ENCODE measurements at regions not wholly inside any gene's neighbourhood (a gene's known extent, or its start where the extent isn't known, plus 50 kb on each side); places are given as distances from the start of the nearest gene placed in this dataset.
"Not testable (repeated sequence)": the region's sequence is repeated elsewhere in the genome, so short reads cannot be mapped to it uniquely, and the experiment has no call there.

DNA sequence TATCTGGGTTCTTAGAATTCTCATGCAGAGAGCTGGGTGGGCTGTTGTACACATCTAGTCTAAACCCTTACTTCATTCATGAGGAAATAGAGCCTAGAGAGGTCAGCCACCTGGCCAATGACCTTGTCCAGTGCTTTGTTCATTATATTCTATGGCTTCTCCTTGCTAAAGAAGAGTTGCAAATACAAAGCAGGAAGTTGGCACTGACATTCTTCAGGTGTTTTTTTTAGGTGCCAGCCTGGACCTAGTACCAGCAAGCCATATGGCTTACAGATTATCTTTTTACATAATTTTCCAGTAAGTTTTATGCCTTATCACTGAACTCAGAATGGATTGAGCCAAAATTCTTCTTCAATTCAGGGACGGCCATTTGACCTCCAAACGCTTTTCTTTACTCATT is 54.7 kb upstream of the PGM2 start:
- DNase-seq, result no peak

- DNase-seq, result no peak
Measured at GRCh38 chr4:37770016-37770415, 56.5 kb upstream of the PGM2 start.

- DNase-seq, result no peak
Measured at GRCh38 chr4:37769391-37769989, 57.0 kb upstream of the PGM2 start.

GRCh38 chr4:37767546-37767945 is 58.9 kb upstream of the PGM2 start:
- peak; percentile 17 for DNase-seq

- no peak for DNase-seq
Measured at GRCh38 chr4:37767019-37767418, 59.5 kb upstream of the PGM2 start.

DNA sequence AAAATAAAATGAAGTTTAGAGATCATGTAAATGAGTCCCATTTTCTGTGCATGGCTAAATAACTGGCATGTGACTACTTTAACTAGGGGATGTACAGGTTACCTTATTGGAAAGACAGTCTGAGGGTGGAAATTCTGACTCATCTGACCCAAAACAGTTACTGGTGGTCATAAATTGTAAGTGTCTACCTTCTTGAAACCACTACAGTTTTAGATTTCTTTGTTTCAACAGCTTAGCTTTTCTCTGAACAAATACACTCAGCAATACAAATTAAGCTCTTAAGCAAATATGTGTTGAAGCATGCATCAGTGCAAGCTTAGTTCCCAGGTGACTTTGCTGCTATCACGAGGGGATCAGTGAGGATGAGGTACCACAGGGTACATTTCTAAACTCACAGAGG is 60.7 kb upstream of the PGM2 start:
- no peak for DNase-seq

- DNase-seq, result no peak
Measured at GRCh38 chr4:37763831-37764230, 62.7 kb upstream of the PGM2 start.

- no peak for DNase-seq
Measured at GRCh38 chr4:37762991-37763368, 63.5 kb upstream of the PGM2 start.

DNA sequence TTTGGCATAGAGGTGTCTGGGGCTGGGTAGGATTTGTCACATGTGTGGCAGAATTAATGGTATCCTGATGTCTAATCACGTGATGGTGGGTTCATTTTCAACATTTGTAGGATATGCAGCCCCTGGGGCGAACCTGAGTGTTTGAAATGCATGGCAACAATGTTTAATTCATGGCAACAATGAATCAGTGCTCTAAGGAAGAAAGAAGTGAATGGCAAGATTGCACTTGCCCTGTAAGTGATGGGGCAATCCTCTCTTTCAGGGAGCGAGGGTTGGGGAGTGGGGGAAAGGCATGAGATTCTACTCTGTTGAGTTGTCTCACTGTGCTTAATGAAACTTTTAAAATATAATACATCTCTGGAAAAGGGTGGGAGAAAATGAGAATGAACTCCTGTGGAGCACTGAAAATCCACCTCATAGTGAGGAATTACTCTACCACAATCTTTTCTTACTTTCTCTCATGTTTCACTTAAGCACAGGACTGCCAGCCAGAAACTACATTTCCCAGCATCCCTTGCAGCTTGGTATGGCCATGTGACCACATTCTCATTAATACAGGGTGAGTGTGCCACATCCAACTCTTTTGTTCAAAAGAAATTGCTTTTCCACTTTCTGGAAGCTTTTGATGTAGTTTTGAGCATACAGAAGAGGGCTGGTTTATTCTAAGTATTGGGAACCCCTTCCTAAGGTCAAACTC is 64.0 kb upstream of the PGM2 start:
- no peak for DNase-seq

GRCh38 chr4:37760840-37761239 is 65.6 kb upstream of the PGM2 start:
- no peak for DNase-seq

DNA sequence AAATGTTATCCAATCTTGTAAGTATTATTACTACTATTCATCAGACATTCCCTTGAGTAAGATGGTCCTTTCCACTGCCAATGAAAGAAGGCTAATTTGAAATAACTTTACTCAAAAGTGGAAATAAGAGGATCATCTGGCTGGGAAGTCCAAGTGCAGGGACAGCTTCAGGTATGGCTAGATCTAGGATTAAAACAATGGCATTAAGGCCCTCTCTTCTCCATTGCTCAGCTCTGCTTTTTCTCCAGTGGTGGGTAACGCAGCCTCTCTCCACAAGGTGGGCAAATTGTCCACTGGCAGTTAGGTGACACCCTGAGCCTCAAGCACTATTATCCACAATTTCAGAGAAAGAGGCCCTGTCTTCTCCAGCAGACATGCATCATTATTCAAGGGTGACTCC is 66.7 kb upstream of the PGM2 start:
- no peak for DNase-seq

DNA sequence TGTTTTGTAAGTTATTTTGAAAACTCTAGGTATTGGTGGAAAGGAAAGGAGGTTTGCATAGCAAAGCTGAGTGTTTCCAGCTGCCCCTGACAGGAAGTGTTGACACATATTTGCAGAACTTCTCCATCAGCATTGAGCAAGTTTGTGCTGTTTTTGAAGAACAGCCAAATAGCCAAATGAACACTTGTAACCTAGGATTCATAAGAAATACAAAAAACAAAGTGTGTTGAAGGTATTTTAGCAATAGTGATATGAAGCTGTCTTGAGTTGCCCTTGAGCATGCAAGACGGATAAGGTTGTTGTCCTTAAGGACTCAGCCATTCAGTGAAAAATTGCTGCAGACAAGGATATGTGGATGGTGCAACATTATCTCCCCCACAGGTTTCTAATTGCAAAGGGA is 68.3 kb upstream of the PGM2 start:
- DNase-seq, result peak; percentile 45

- DNase-seq, result no peak
Measured at GRCh38 chr4:37757761-37758160, 68.7 kb upstream of the PGM2 start.

DNA sequence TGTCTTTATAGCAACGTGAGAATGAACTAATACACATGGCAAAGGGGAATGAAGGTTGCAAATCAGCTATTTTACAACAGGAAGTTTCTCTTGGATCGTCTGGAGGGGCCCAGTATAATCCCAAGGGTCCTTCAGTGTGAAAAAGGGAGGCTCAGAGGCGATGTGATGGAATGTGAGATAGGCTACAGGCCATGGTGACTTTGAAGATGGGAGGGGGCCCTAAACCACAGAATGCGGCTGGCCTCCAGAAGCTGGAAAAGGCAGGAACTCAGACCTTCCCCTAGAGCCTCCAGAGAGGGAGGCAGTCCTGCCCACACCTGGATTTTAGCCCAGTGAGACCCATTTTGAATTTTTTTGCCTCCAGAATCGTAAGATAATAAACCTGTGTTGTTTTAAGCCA is 69.4 kb upstream of the PGM2 start:
- no peak for DNase-seq

DNA sequence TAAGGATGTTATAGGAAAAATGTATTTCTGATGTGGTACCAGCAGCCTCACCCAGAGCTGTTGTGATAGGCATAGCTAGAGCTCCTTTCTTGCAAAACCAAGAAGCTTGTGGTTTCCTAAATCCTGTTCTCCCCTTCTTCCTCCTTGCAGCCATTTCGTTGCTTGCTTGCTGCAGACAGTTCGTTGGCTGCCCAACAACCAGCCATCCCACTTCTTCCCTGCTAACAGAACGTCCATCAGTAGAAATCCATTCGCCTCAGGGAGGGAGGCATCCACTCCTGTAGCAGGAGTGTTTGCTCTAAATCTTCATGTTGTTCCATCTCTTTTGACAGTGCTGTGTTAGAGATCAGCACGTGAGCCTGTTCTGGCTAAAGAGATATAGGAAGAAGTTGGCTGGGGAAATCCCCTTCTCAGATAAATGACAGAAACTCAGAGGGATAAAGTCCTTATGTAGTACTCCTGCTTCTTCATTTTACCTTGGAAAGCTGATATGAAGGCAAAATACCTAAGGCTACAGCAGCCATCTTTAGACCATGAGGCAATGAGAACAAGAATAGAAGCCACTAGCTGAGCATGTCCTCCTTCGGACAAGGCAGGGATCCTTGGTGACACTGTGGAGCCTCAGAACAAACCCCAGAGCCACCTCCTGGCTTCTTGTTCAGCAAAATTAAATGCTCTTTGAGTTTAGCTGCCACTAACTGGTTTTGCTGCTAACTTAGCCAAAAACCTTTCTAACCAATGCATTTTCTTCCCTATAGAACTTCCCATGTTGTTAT is 68.4 kb upstream of the RELL1 start:
- DNase-seq, result no peak

- DNase-seq, result no peak
Measured at GRCh38 chr4:37749398-37749988, 63.3 kb upstream of the RELL1 start.

GRCh38 chr4:37748485-37748884 is 62.3 kb upstream of the RELL1 start:
- DNase-seq, result no peak

DNA sequence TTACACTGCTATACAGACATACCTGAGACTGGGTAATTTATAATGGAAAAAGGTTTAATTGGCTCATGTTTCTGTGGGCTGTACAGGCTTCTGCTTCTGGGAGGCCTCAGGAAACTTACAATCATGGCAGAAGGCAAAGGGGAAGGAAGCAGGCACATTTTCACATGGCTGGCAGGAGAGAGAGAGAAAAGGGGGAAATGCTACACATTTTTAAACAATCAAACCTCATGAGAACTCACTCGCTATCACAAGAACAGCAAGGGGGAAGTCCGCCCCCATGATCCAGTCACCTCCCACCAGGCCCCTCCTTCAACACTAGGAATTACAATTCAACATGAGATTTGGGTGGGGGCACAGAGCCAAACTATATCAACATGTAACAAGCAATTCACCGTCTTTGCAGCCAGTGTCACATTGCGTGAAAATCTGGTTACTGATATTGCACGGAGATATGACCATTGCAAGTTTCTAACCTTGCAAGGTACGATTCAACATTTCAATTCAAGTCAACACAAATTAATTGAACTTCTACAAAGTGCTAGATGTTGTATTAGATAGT is 61.7 kb upstream of the RELL1 start:
- DNase-seq, result no peak

DNA sequence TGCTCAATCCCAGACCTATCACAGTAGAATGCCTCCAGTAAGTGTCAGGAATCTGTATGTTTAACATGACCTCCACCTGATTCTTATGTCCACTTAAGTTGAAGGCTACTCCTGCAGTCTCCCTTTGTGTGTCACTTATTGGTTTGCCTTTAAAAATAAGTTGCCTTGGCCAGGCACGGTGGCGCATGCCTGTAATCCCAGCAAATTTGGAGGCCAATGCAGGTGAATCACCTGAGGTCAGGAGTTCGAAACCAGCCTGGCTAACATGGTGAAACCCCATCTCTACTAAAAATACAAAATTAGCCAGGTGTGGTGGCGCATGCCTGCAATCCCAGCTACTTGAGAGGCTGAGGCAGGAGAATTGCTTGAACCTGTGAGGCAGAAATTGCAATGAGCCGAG is 60.7 kb upstream of the RELL1 start:
- DNase-seq, result not testable (repeated sequence)

DNA sequence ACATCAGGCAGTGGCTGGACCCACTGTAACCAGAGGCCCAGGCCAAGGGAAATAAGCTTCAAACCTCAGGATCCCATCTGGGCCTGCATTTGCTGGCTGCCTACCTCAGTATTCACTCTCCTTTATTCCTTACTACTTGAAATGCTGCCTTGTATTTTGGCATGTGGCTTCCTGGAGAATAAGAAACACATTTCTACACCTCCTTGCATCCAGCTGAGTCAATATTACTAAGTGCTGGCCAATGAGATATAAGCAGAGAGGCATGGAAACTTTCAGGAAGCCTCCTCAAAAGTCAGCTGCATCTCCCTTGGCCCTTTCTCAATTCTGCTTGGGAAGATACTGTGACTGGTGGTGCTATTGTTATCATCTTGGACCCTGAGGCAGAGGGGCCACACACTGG is 59.8 kb upstream of the RELL1 start:
- no peak for DNase-seq

DNA sequence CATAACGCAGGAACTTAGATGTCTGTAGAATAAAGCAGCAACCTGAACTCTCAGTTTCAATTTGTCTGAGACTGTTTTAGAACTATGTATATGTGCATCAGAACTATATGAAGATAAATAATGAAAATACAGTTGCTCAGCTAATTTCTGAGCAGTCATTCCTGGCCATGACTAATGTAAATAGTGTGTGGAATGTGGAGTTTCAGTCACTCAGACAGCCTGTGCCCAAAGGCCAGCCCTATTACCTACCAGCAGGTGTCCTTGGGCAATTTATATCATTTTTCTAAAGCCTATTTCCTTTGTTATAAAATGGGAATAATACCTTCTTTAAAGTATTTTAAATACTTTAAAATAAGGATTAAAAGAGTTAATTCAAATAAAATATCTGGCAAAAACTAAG is 56.0 kb upstream of the RELL1 start:
- no peak for DNase-seq

DNA sequence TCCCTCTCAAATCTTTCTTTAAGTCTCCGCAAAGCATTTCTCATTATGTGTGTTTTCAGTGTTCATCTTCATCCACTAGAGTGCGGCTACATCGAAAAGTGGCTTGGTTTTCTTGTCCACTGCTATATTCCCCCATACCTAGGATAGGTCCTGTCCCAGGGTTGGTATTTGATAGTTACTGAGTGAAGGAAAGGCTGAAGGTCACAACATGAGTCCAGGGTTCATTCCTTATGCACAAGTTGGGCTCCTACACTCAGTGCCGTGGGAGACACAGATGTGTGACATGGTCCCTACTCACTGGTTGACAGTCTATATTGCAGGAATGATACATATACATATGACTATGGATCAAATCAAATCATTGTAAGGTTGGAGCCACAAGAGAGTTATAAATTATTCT is 55.4 kb upstream of the RELL1 start:
- DNase-seq, result no peak

GRCh38 chr4:37740546-37740945 is 54.4 kb upstream of the RELL1 start:
- no peak for DNase-seq

GRCh38 chr4:37737466-37737865 is 51.3 kb upstream of the RELL1 start:
- no peak for DNase-seq
